GM12878 (cell line): ENCODE measurements at regions not wholly inside any gene's neighbourhood (a gene's known extent, or its start where the extent isn't known, plus 50 kb on each side); places are given as distances from the start of the nearest gene placed in this dataset.

ENCODE experiments used
- ATAC-seq: fragments of 200-7000 bp; cut with Tn5 transposase; 3 replicates; pipeline ENCODE4 v1.9.1; 2020; ENCODE audit warnings: mild to moderate bottlenecking, moderate library complexity
- BruUV-seq: library from RNA; stranded (reverse); fragments of 400-500 nt; replicated peaks from 2 replicates; lab custom pipeline; 2021; lab: Mats Ljungman, UMichigan
- CTCF ChIA-PET: fragments of 300-600 bp; sonication (Branson Sonifier 250); formaldehyde crosslinking; extraction: SDS; loops from one replicate; lab custom pipeline; 2021; ENCODE audit warnings: inconsistent platforms; lab: Yijun Ruan, JAX
- POLR2A ChIA-PET: fragments of 350-600 bp; formaldehyde crosslinking; extraction: SDS; loops from one replicate; lab custom pipeline; 2021; ENCODE audit warnings: inconsistent platforms; lab: Charles Lee
- RAD21 ChIA-PET: fragments of 300-600 bp; sonication (Branson Sonifier 250); formaldehyde crosslinking; loops from one replicate; lab custom pipeline; 2023; ENCODE audit warnings: antibody characterized with exemption; ENCODE audit not compliant: unreplicated experiment; lab: Charles Lee
- SMC1A ChIA-PET: fragments of 300-600 bp; sonication (Branson Sonifier 250); formaldehyde crosslinking; loops from one replicate; lab custom pipeline; 2023; ENCODE audit not compliant: unreplicated experiment, uncharacterized antibody; lab: Charles Lee
- DNase-seq: peaks from one replicate; pipeline ENCODE4 v3.0.0-alpha.2; 2011; ENCODE audit warnings: low read depth, low spot score
- FAIRE-seq: peaks from 3 replicates; lab custom pipeline; 2011; peaks lifted over from hg19 to GRCh38; lab: Jason Lieb, UNC
- H2AFZ ChIP-seq: 2 replicates; pipeline ENCODE4 v1.6.0; 2011; ENCODE audit warnings: low read depth, low read length, control low read depth; ENCODE audit not compliant: control insufficient read depth
- H3K27ac ChIP-seq: 2 replicates; pipeline ENCODE4 v1.5.1; 2011; ENCODE audit warnings: control low read depth; ENCODE audit not compliant: control insufficient read depth, insufficient read depth
- H3K27me3 ChIP-seq, 2 experiments: replicated peaks in 1 of 2; 2 replicates each; pipeline versions ENCODE4 v1.6.0 to v1.6.1; 2011; ENCODE audit warnings: low read length in 1 of 2; ENCODE audit not compliant: control insufficient read depth in 2 of 2, insufficient read depth in 2 of 2
- H3K36me3 ChIP-seq, 2 experiments: 2 replicates each; pipeline ENCODE4 v1.5.1; 2011; ENCODE audit warnings: low read length in 1 of 2; ENCODE audit not compliant: control insufficient read depth in 2 of 2, insufficient read depth in 2 of 2
- H3K4me1 ChIP-seq: 2 replicates; pipeline ENCODE4 v1.6.1; 2011; ENCODE audit warnings: mild to moderate bottlenecking, low read length, moderate library complexity, mixed read lengths; ENCODE audit not compliant: control insufficient read depth, insufficient read depth
- H3K4me2 ChIP-seq: 2 replicates; pipeline ENCODE4 v1.6.0; 2011; ENCODE audit warnings: control low read depth; ENCODE audit not compliant: control insufficient read depth, insufficient read depth
- H3K4me3 ChIP-seq: fragments of 200-600 bp; sonication (generic); 2 replicates; pipeline ENCODE4 v1.5.1; 2016
- H3K79me2 ChIP-seq: 2 replicates; pipeline ENCODE4 v1.6.0; 2011; ENCODE audit warnings: low read length; ENCODE audit not compliant: control insufficient read depth, insufficient read depth
- H3K9ac ChIP-seq: 2 replicates; pipeline ENCODE4 v1.8.0; 2011; ENCODE audit warnings: low read length, control low read depth, mixed read lengths; ENCODE audit not compliant: control insufficient read depth, insufficient read depth
- H3K9me3 ChIP-seq: replicated peaks from 3 replicates; pipeline ENCODE4 v1.5.1; 2011; ENCODE audit warnings: mild to moderate bottlenecking, low read length; ENCODE audit not compliant: control insufficient read depth, insufficient read depth
- H4K20me1 ChIP-seq: 2 replicates; pipeline ENCODE4 v1.6.0; 2011; ENCODE audit not compliant: control insufficient read depth, insufficient read depth
- ATF3 ChIP-seq: IDR thresholded peaks from 2 replicates; pipeline ENCODE4 v1.6.1; 2011; ENCODE audit warnings: low read depth, mild to moderate bottlenecking, low read length, moderate library complexity, borderline replicate concordance; ENCODE audit errors: extremely low read depth
- CEBPZ ChIP-seq: fragments of 150-350 bp; IDR thresholded peaks from 2 replicates; pipeline ENCODE4 v1.6.1; 2016; ENCODE audit warnings: low read depth, low read length
- MLLT1 ChIP-seq: fragments of 450-650 bp; IDR thresholded peaks from 2 replicates; pipeline ENCODE4 v1.6.1; 2016; ENCODE audit warnings: mild to moderate bottlenecking
- NFXL1 ChIP-seq: fragments of 450-650 bp; IDR thresholded peaks from 2 replicates; pipeline ENCODE4 v1.6.1; 2017; ENCODE audit warnings: antibody characterized with exemption, mild to moderate bottlenecking, borderline replicate concordance
- USF2 ChIP-seq: IDR thresholded peaks from 2 replicates; pipeline ENCODE4 v1.6.1; 2011; ENCODE audit warnings: low read depth, low read length, improper control_type of control experiment, borderline replicate concordance
- YBX1 ChIP-seq: fragments of 450-650 bp; IDR thresholded peaks from 2 replicates; pipeline ENCODE4 v1.6.1; 2016; ENCODE audit warnings: antibody characterized with exemption
- WGBS: methylation state at CpG from one replicate; pipeline ENCODE4 v1.1.6; 2016; ENCODE audit warnings: low lambda C conversion rate; ENCODE audit not compliant: insufficient replicate concordance, insufficient coverage; ENCODE audit errors: missing lambda C conversion rate; 5-methylcytosine and 5-hydroxymethylcytosine counted together
- in situ Hi-C: fragments of 300-500 bp; cut with MboI; formaldehyde crosslinking; loops from 9 replicates; pipeline ENCODE4 v1.14.3; 2018; ENCODE audit warnings: mixed read lengths
- intact Hi-C: fragments of 100-400 bp; cut with micrococcal nuclease; formaldehyde crosslinking; loops from one replicate; pipeline ENCODE4 v1.14.2; 2022; ENCODE audit not compliant: unreplicated experiment

- TF ChIP-seq CEBPZ (no peak), USF2 (no peak), ATF3 (no peak), NFXL1 (no peak)
These were observed 147.1 kb upstream of the IRS2 start (continued) for GRCh38 chr13:109933476-109933875.

- intact Hi-C loops, result no loop called here
- POLR2A ChIA-PET, result interaction anchor here (0.9 kb wide), 1 partner anchor 9 kb away, joined by 3 read pairs; no protein-coding TSS in a partner anchor
- ATAC-seq (no peak), DNase-seq (no peak), FAIRE-seq (no peak)
- TF ChIP-seq MLLT1 (no peak), YBX1 (no peak)
- H3K4me3 ChIP-seq, result no peak overlapping the region
- CTCF ChIA-PET, result no interaction called here
- H3K9me3 ChIP-seq, result no peaks in the 10 kb centered on the region
- SMC1A ChIA-PET, result no interaction called here
- no peaks in the 10 kb centered on the region for H3K79me2 ChIP-seq
- H4K20me1 ChIP-seq, result no peaks in the 10 kb centered on the region
- no peak overlapping the region for H3K27ac ChIP-seq
- in situ Hi-C loops, result no loop called here
- H3K36me3 ChIP-seq, result no peaks in the 10 kb centered on the region
- H3K4me1 ChIP-seq, result no peaks in the 10 kb centered on the region
- H3K4me2 ChIP-seq, result no peak overlapping the region
- RAD21 ChIA-PET, result no interaction called here
- H3K9ac ChIP-seq, result no peak overlapping the region
- WGBS, result 28% methylated on average over 1 of the region's 1 CpG
- no peak overlapping the region for H2AFZ ChIP-seq
- no TSS peak for BruUV-seq
- H3K27me3 ChIP-seq, result no peaks in the 10 kb centered on the region
These were observed 138.0 kb upstream of the IRS2 start for GRCh38 chr13:109924376-109924775.
